GM19240 (cell line): ENCODE measurements at regions not wholly inside any gene's neighbourhood (a gene's known extent, or its start where the extent isn't known, plus 50 kb on each side); places are given as distances from the start of the nearest gene placed in this dataset.

Experiments
- DNase-seq: peaks from one replicate; pipeline ENCODE4 v3.0.0; 2011; ENCODE audit warnings: low spot score; ENCODE audit not compliant: insufficient read length

- no peak for DNase-seq
Observed at GRCh38 chr16:9371713-9372448, 280.4 kb downstream of the HAPSTR1 start.

GRCh38 chr16:9372934-9373890, 281.8 kb downstream of the HAPSTR1 start:
- DNase-seq: no peak

DNA sequence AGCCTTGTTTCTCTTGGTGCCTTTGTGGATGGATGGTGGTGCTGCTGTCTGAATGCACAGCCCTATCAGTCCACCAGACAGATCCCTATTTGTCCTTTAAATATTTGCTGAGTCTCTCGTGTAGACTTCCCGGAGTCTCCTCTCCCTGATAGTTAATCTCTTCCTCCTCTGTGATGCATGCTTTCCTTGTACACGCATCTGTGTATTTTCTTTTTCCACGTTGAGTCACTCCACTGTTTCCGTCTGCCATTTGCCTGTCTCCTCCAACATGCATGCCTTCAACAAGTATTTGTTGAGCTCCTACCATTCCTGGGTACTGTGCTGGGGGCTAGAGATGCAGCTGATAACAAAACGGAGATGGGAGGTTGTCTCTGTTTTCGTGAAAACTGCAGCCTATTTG, 282.6 kb downstream of the HAPSTR1 start:
- DNase-seq: no peak

DNA sequence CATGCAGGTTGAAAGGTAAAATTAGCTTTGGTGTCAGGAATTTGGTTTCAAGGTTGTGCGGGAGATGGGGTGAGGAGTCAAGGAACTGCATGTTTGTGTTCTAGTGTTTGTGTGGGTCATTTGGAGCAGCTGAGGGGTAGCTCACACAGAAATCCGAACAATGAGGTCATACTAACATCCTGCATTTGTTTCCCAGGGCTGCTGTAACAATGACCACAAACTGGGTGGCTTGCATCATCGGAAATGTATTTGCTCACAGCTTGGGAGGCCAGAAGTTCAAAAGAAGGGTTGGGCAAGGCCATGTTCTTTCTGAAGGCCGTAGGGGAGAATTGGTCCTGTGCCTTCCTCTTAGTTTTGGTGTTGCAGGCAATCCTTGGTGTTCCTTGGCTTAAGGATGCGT, 287.4 kb downstream of the HAPSTR1 start:
- no peak for DNase-seq

DNA sequence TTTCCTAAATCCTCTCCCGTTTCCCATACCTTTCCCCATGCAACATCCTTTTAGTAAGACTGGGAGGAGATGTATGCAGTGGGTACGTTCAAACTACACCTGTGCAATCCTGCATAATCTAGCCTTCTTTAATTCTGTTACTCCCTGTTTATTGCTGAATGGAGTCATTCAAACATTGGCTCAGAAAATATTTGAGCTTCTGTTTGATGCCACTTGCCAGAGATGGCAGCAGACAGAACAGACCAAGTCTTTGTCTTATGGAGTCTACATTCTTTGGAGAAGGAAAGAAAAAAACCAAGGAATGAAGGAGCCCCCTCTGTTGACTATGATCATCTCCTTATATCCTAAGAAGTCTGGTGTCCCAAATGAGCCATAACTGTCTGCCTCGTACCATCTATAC, 288.8 kb downstream of the HAPSTR1 start:
- DNase-seq: no peak

- no peak for DNase-seq
Observed at GRCh38 chr16:9381399-9381798, 290.0 kb downstream of the HAPSTR1 start.

GRCh38 chr16:9381905-9382304, 290.5 kb downstream of the HAPSTR1 start:
- DNase-seq: no peak

GRCh38 chr16:9383281-9383680, 291.8 kb downstream of the HAPSTR1 start:
- no peak for DNase-seq

- DNase-seq: no peak
Observed at GRCh38 chr16:9384141-9384540, 292.7 kb downstream of the HAPSTR1 start.

GRCh38 chr16:9389543-9390207, 298.2 kb downstream of the HAPSTR1 start:
- no peak for DNase-seq

DNA sequence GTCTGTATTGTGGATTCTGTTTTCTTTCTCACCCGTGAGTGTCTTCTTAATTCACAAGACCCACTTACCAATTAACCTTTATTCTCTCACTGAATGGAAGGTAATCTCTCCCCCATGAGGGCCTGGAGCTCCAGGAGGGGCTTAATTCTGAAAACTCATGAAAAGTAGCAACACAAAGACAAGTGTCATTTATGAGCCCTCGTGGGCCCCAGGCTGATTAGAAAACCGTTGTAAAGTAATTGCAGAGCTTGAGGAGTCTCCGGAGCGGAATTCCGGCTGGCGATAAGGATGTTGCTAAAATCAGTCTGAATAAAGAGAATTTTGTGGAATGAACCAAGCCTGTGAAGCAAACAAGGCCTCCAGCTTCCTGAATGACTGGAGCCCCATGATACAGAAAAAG, 301.5 kb downstream of the HAPSTR1 start:
- DNase-seq: no peak

- no peak for DNase-seq
Observed at GRCh38 chr16:9393591-9393990, 302.1 kb downstream of the HAPSTR1 start.

DNA sequence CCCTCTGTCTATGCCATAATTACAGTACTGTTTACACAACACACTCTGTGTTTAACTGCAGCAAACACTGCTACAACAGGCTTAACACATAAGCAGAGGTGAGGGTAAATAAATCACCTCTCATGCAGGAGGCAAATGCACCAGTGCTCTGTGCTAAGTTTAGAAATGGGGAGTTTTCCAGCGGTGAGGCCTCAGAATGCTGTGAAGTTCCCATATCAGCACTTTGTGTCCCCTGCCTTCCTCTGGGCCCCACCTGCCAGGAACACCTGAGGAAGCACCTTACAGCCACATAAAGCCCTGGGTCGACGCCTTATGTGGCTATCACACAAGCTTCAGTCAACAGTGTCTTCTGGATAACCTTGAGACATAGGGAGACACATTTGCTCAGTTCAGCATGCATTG, 304.5 kb downstream of the HAPSTR1 start:
- DNase-seq: no peak

- DNase-seq: no peak
Observed at GRCh38 chr16:9399573-9399972, 308.1 kb downstream of the HAPSTR1 start.

DNA sequence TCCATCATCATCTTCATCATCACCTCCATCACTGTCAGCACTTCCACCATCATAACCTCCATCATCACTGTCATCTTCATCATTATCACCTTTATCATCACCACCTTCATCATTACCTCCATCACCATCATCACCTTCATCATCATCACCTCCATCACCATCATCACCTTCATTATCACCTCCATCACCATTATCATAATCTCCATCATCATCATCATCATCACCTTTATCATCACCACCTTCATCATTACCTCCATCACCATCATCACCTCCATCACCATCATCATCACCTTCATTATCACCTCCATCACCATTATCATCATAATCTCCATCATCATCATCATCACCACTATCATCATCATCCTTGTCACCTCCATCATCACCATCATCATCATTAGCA, 309.7 kb downstream of the HAPSTR1 start:
- no peak for DNase-seq

DNA sequence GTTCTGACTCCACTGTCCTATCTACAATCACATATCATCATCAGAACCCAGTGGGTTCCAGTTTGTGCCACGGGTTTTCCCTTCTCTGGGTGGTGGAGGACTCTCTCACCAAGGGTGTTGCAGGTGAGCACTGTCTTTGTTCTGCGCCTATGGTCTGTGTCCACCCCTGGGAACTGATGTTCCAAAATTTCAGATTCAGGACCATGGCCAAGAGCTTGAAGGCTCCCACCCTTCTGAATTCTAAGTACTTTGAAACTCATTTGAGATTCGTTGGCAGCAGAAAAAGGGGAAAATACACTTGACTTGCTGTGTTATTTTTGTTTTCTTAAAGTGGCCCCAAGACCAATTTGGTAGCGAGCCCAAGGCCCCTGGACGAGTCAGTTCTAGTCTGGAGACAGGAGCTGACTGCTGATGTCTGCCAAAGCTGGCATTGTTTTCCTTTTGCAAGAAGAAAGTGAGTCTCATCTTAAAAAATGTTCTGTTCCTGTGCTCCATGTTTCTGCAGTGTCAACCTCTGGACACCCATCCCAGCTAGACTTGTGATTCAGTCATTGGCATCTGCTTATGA, 310.9 kb downstream of the HAPSTR1 start:
- no peak for DNase-seq

DNA sequence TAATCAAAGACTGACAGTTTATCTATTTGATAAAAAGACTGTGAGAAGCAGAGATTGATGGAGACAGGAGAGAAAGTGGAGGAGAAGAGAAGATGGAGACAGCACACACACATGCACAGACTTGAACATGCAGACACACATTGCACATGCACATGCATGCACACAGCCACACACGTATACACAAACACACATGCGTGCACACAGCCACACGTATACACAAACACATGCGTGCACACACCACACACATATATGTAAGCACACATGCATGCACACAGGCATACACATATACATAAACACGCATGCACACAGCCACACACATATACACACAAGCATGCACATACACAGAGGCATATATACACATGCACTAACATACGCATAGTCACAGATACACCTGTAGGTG, 313.4 kb downstream of the HAPSTR1 start:
- no peak for DNase-seq

DNA sequence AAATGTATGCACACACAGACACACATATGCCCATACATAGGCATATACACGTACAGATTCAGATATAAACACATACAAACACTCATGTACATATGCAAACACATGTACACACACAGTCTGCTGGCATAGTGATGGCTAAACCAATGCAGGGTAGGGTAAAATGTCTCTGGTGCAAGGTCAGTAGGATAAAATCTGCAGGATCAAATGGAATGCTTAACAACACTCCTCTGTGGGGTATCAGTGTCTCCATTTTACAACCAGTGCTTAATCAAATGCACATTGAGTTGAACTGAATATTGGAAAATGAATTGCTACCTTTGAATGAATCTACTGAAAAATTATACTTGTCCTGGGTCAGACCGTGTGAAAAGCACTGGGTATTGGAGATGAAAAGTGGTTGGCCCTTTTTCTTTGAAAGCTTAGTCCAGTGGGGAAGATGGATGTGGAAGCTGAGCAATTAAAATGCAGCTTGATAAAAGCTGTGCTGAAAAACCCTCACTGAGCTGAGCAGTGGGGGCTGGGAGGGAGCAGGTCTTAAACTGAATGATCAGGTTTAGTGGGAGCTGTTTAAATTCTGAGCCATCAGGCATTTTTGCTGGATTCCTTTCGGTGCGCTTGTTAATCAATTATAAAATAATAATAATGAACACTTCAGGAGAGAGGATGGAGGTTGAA, 314.7 kb downstream of the HAPSTR1 start:
- DNase-seq: no peak

DNA sequence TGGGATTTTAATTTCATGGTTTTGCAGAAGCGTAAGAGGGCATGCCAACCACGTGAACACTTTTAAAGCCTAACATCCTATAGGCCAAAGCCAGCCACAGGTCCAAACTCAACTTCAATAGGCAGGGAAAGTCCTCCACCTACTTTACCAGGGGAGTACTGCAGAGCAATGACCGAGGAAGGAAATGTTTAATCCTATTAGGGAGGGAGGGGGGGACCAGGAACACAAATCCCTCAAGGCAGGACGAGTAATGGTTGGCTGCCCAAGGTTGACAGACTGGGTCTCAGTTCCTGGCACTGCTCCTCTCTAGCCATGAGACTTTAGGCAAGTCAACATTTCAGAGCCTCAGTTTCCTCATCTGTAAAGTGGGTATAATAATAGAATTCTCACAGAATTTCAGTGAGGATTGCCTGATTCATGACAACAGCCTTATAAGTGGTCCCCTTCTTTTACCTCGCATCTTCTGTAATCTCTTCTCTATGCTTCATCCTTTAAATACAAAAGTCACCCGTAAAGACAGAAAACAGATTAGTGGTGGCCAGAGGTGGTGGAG, 315.8 kb downstream of the HAPSTR1 start:
- no peak for DNase-seq

DNA sequence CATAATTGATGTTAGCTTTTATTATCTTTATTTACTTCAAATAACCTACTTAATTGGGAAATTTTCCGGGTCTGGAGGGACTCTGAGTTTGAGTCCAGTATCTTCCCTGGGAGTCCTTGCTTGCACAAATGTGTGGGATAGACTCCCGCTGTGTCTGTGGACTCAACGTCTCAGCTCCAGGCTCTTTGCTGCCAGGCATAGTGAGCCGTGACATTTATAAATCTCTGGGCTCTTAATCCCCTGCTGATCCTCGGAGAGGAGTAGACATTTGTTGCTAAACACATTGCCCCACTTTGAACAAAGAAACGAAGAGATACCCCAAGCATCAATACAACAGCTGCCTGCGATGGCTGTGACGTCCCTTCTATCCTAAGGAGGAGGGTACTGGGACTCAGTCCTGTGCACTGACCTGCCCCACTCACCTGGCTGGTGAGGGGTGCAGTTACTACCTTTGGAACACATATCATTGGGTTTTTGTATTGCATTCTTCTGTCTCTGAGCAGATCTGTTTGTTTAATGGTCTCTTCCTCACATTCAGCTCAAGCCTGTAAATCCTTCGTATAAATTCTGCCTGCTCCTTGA, 316.9 kb downstream of the HAPSTR1 start:
- no peak for DNase-seq
